A549 (cell line): ENCODE measurements at regions not wholly inside any gene's neighbourhood (a gene's known extent, or its start where the extent isn't known, plus 50 kb on each side); places are given as distances from the start of the nearest gene placed in this dataset.

Experiments
- ATAC-seq, 2 experiments: fragments of 200-7000 bp in 1 of 2; fragments of >200 bp in 1 of 2; cut with Nextera tagmentation in 1 of 2; cut with Tn5 transposase in 1 of 2; 3 replicates each; pipeline versions ENCODE4 v1.8.0 to v1.9.1; 2018 to 2020; ENCODE audit warnings: mild to moderate bottlenecking in 1 of 2, moderate library complexity in 1 of 2
- CTCF ChIA-PET: fragments of 300-600 bp; sonication (Branson Sonifier 250); formaldehyde crosslinking; extraction: SDS; loops from one replicate; lab custom pipeline; 2021; ENCODE audit warnings: antibody characterized with exemption, inconsistent platforms; lab: Yijun Ruan, JAX
- POLR2A ChIA-PET: fragments of 350-600 bp; formaldehyde crosslinking; extraction: SDS; loops from one replicate; lab custom pipeline; 2021; ENCODE audit warnings: antibody characterized with exemption, inconsistent platforms; lab: Yijun Ruan, JAX
- DNase-seq, 2 experiments: peaks; one replicate each; pipeline versions ENCODE4 v3.0.0 to v3.0.0-alpha.2; 2011 to 2016; ENCODE audit warnings: low read depth in 1 of 2, low spot score in 1 of 2
- FAIRE-seq: peaks from 2 replicates; lab custom pipeline; 2011; peaks lifted over from hg19 to GRCh38; lab: Jason Lieb, UNC
- H3K27ac ChIP-seq, 2 experiments: fragments of >200 bp; sonication (Bioruptor Twin); formaldehyde crosslinking; 3 replicates each; pipeline ENCODE4 v1.5.1; 2016 to 2017
- H3K4me1 ChIP-seq: fragments of >200 bp; sonication (Bioruptor Twin); formaldehyde crosslinking; 3 replicates; pipeline ENCODE4 v1.6.1; 2016
- H3K4me2 ChIP-seq: fragments of >200 bp; sonication (Bioruptor Twin); formaldehyde crosslinking; 3 replicates; pipeline ENCODE4 v1.6.1; 2016
- H3K4me3 ChIP-seq: fragments of >200 bp; sonication (Bioruptor Twin); formaldehyde crosslinking; 3 replicates; pipeline ENCODE4 v1.5.1; 2016
- H3K9me3 ChIP-seq: fragments of >200 bp; sonication (Bioruptor Twin); formaldehyde crosslinking; 3 replicates; pipeline ENCODE4 v1.6.1; 2016
- BCL3 ChIP-seq: fragments of >200 bp; sonication (Bioruptor Twin); formaldehyde crosslinking; IDR thresholded peaks from 3 replicates; pipeline ENCODE4 v1.6.1; 2016
- CBX2 ChIP-seq: fragments of 200-600 bp; sonication (generic); IDR thresholded peaks from 2 replicates; pipeline ENCODE4 v1.6.1; 2016; ENCODE audit warnings: low read depth, mild to moderate bottlenecking, borderline replicate concordance
- CBX8 ChIP-seq: fragments of 200-600 bp; sonication (generic); IDR thresholded peaks from 2 replicates; pipeline ENCODE4 v1.6.1; 2016
- CHD4 ChIP-seq: fragments of 200-600 bp; sonication (generic); IDR thresholded peaks from 2 replicates; pipeline ENCODE4 v1.6.1; 2016; ENCODE audit warnings: antibody characterized with exemption, mild to moderate bottlenecking, borderline replicate concordance
- EHMT2 ChIP-seq: fragments of 200-600 bp; sonication (generic); IDR thresholded peaks from 2 replicates; pipeline ENCODE4 v1.6.1; 2016; ENCODE audit warnings: antibody characterized with exemption, low read depth, mild to moderate bottlenecking, moderate library complexity
- FOXS1 ChIP-seq: fragments of 250-450 bp; sonication (Bioruptor Pico); IDR thresholded peaks from 2 replicates; pipeline ENCODE4 v1.5.0; 2020; ENCODE audit warnings: mild to moderate bottlenecking, moderate library complexity
- GATA3 ChIP-seq: IDR thresholded peaks from 2 replicates; pipeline ENCODE4 v1.6.1; 2012; ENCODE audit warnings: borderline replicate concordance
- HMGXB4 ChIP-seq: fragments of 250-450 bp; sonication (Bioruptor Pico); IDR thresholded peaks from 2 replicates; pipeline ENCODE4 v1.5.0; 2021; ENCODE audit warnings: mild to moderate bottlenecking, moderate library complexity, borderline replicate concordance
- HOXA7 ChIP-seq: fragments of 250-450 bp; sonication (Bioruptor Pico); IDR thresholded peaks from 2 replicates; pipeline ENCODE4 v1.5.0; 2020; ENCODE audit warnings: mild to moderate bottlenecking, moderate library complexity
- HOXB13 ChIP-seq: fragments of 250-450 bp; sonication (Bioruptor Pico); IDR thresholded peaks from 2 replicates; pipeline ENCODE4 v1.5.0; 2020; ENCODE audit warnings: low read depth, mild to moderate bottlenecking, moderate library complexity
- HOXB5 ChIP-seq: fragments of 250-450 bp; sonication (Bioruptor Pico); IDR thresholded peaks from 2 replicates; pipeline ENCODE4 v1.5.0; 2020; ENCODE audit warnings: mild to moderate bottlenecking, moderate library complexity
- JUN ChIP-seq, 2 experiments: fragments of >200 bp; sonication (Bioruptor Twin); formaldehyde crosslinking; IDR thresholded peaks; 2 replicates in 1 of 2; 3 replicates in 1 of 2; pipeline ENCODE4 v1.6.1; 2016 to 2017
- JUNB ChIP-seq: fragments of >200 bp; sonication (Bioruptor Twin); formaldehyde crosslinking; IDR thresholded peaks from 2 replicates; pipeline ENCODE4 v1.6.1; 2016
- KDM1A ChIP-seq: fragments of 200-600 bp; sonication (generic); IDR thresholded peaks from 2 replicates; pipeline ENCODE4 v1.6.1; 2016; ENCODE audit warnings: low read depth, mild to moderate bottlenecking
- MAX ChIP-seq: IDR thresholded peaks from 2 replicates; pipeline ENCODE4 v1.6.1; 2012
- MYC ChIP-seq: IDR thresholded peaks from 2 replicates; pipeline ENCODE4 v1.6.1; 2012; ENCODE audit warnings: mild to moderate bottlenecking, inconsistent platforms, low read length, improper control_type of control experiment, borderline replicate concordance
- NFE2L2 ChIP-seq: fragments of 150-350 bp; conservative IDR thresholded peaks from 2 replicates; pipeline ENCODE4 v1.6.1; 2014; ENCODE audit warnings: low read length
- NR3C1 ChIP-seq: fragments of >200 bp; sonication (Bioruptor Twin); formaldehyde crosslinking; IDR thresholded peaks from 3 replicates; pipeline ENCODE4 v1.6.1; 2017
- PBX3 ChIP-seq: IDR thresholded peaks from 2 replicates; pipeline ENCODE4 v1.6.1; 2012
- POLR2AphosphoS2 ChIP-seq: conservative IDR thresholded peaks from 2 replicates; pipeline ENCODE4 v1.6.1; 2012; ENCODE audit warnings: low read length, improper control_type of control experiment, inconsistent platforms
- RFX5 ChIP-seq: fragments of 450-650 bp; IDR thresholded peaks from 2 replicates; pipeline ENCODE4 v1.7.1; 2014; ENCODE audit warnings: antibody characterized with exemption, mild to moderate bottlenecking, moderate library complexity
- RNF2 ChIP-seq: fragments of 200-600 bp; sonication (generic); IDR thresholded peaks from 2 replicates; pipeline ENCODE4 v1.6.1; 2016; ENCODE audit warnings: low read depth, mild to moderate bottlenecking, antibody characterized with exemption, moderate library complexity, borderline replicate concordance
- SMC3 ChIP-seq: fragments of >200 bp; sonication (Bioruptor Twin); formaldehyde crosslinking; IDR thresholded peaks from 3 replicates; pipeline ENCODE4 v1.6.1; 2018; ENCODE audit warnings: inconsistent platforms
- TFCP2L1 ChIP-seq: fragments of 250-450 bp; sonication (Bioruptor Pico); IDR thresholded peaks from 2 replicates; pipeline ENCODE4 v1.5.0; 2021; ENCODE audit warnings: mild to moderate bottlenecking
- TP53 ChIP-seq: fragments of 250-450 bp; sonication (Bioruptor Pico); IDR thresholded peaks from 2 replicates; pipeline ENCODE4 v1.5.0; 2021; ENCODE audit warnings: mild to moderate bottlenecking, moderate library complexity
- USF2 ChIP-seq: fragments of 450-650 bp; IDR thresholded peaks from 2 replicates; pipeline ENCODE4 v1.6.1; 2014; ENCODE audit warnings: antibody characterized with exemption
- ZC3H11A ChIP-seq: fragments of 450-650 bp; IDR thresholded peaks from 2 replicates; pipeline ENCODE4 v1.6.1; 2014; ENCODE audit warnings: antibody characterized with exemption, mild to moderate bottlenecking
- ZFP36 ChIP-seq: fragments of 450-650 bp; IDR thresholded peaks from 2 replicates; pipeline ENCODE4 v1.6.1; 2014; ENCODE audit warnings: borderline replicate concordance; ENCODE audit not compliant: partially characterized antibody
- WGBS: methylation state at CpG from one replicate; pipeline ENCODE4 v1.1.6; 2017; ENCODE audit errors: missing lambda C conversion rate; 5-methylcytosine and 5-hydroxymethylcytosine counted together

GRCh38 chr11:109864151-109864661 lies 229.0 kb upstream of the ZC3H12C start:
- H3K4me2 ChIP-seq: no peak overlapping the region
- TF ChIP-seq JUN (IDR thresholded peaks at IDR 0.05) (no peak), FOXS1 (no peak), TFCP2L1 (no peak), ZC3H11A (no peak), BCL3 (no peak), CHD4 (no peak), KDM1A (no peak), TP53 (CRISPR knock-in tag) (no peak), MYC (no peak), ZFP36 (no peak), HOXA7 (CRISPR knock-in tag) (no peak), SMC3 (no peak), HOXB5 (CRISPR knock-in tag) (no peak)
- ChIA-PET POLR2A (no interaction called here), CTCF (no interaction called here)
- 87% methylated on average over 3 of the region's 3 CpGs for WGBS
- no peak for ATAC-seq
- H3K4me3 ChIP-seq: no peak overlapping the region
- no peaks in the 10 kb centered on the region for H3K4me1 ChIP-seq
- H3K27ac ChIP-seq: no peak overlapping the region
- DNase-seq: no peak
- FAIRE-seq: no peak
- H3K9me3 ChIP-seq: no peaks in the 10 kb centered on the region

GRCh38 chr11:109864834-109865547 lies 228.2 kb upstream of the ZC3H12C start:
- Histone ChIP-seq H3K27ac (no peak overlapping the region), H3K9me3 (no peaks in the 10 kb centered on the region), H3K4me3 (no peak overlapping the region), H3K4me1 (no peaks in the 10 kb centered on the region), H3K4me2 (no peak overlapping the region)
- FAIRE-seq: no peak
- ATAC-seq: no peak
- ChIA-PET POLR2A (no interaction called here), CTCF (interaction anchor here (0.7 to 1.6 kb wide), 5 partner anchors 8 to 1167 kb away, joined by 3 to 4 read pairs (median 3); no protein-coding TSS in a partner anchor)
- TF ChIP-seq RNF2: no peak
- TF ChIP-seq GATA3: no peak
- no peak for TF ChIP-seq NFE2L2
- no peak for TF ChIP-seq ZC3H11A
- TF ChIP-seq TP53 (CRISPR knock-in tag): no peak
- TF ChIP-seq TFCP2L1: no peak
- no peak for TF ChIP-seq NR3C1
- TF ChIP-seq POLR2AphosphoS2: no peak
- TF ChIP-seq HMGXB4 (CRISPR knock-in tag): no peak
- TF ChIP-seq CBX2: no peak
- no peak for TF ChIP-seq HOXB13 (CRISPR knock-in tag)
- no peak for TF ChIP-seq MYC
- no peak for TF ChIP-seq RFX5
- no peak for TF ChIP-seq EHMT2
- no peak for TF ChIP-seq MAX
- TF ChIP-seq CBX8: no peak
- TF ChIP-seq PBX3: no peak
- TF ChIP-seq JUNB: no peak
- no peak for TF ChIP-seq USF2
- DNase-seq: no peak
- 48% methylated on average over 2 of the region's 2 CpGs for WGBS
